ENCODE measurements at regions not wholly inside any gene's neighbourhood (a gene's known extent, or its start where the extent isn't known, plus 50 kb on each side); places are given as distances from the start of the nearest gene placed in this dataset.
"Not testable (repeated sequence)": the region's sequence is repeated elsewhere in the genome, so short reads cannot be mapped to it uniquely, and the experiment has no call there.

- DNase-seq (ENCODE audit: low read depth in 2 of 2) = no peak
Observed at GRCh38 chr4:27358269-27358668, 497.6 kb downstream of the STIM2 start.

- DNase-seq (ENCODE audit: low read depth in 2 of 2) = no peak
Observed at GRCh38 chr4:27360131-27360530, 499.5 kb downstream of the STIM2 start.

GRCh38 chr4:27360790-27361267 lies 500.2 kb downstream of the STIM2 start:
- DNase-seq (ENCODE audit: low read depth in 2 of 2) = no peak

DNA sequence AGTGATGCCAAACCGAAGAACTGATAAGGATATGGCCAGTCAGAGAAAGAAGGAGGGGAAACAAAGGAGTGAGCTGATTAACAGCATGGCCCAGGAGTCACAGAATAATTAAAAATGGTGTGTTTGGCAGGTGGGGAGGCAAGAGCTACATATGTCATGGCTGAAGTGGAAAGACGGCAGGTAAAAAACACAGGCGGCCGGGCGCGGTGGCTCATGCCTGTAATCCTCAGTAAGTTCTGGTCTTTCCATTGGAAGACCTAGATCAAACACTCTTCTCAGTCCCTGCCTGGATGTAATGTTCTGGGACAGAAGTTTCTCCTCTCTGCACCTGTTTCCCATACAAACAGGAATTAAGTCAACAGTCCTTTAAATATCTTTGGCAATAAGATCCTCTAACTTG lies 503.9 kb downstream of the STIM2 start:
- DNase-seq (ENCODE audit: low read depth in 2 of 2) = no peak

DNA sequence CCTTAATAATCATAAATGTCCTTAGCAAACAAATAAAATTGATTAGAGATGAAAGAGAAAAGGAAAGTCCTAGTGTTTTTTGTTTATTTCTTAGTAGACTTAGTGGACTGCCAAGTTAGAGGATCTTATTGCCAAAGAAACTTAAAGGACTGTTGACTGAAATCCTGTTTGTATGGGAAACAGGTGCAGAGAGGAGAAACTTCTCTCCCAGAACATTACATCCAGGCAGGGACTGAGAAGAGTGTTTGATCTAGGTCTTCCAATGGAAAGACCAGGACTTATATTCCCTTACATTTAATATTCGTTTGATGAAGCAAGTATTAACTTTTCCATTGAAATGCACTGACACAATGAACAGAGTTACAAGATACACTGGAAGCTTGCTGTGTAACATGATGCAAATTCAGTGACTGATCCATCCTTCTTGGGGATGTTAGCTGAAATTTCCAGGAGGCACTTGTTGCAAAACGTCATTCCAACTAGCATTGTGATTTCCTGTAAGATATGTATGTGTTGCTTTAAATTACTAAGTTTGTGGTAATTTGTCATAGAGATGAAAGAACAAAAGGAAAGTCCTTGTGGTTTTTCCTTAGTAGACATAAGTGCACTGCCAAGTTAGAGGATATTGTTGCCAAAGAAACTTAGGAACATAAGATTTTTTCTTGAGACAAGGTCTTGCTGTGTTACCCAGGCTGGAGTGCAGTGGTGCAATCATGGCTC lies 505.6 kb downstream of the STIM2 start:
- no peak for DNase-seq (ENCODE audit: low read depth in 2 of 2)

GRCh38 chr4:27368781-27369180 lies 508.1 kb downstream of the STIM2 start:
- DNase-seq (ENCODE audit: low read depth in 2 of 2) = no peak

- no peak for DNase-seq (ENCODE audit: low read depth in 2 of 2)
Observed at GRCh38 chr4:27381815-27382214, 521.2 kb downstream of the STIM2 start.

GRCh38 chr4:27387711-27388110 lies 527.1 kb downstream of the STIM2 start:
- DNase-seq (ENCODE audit: low read depth in 2 of 2) = no peak

GRCh38 chr4:27397886-27398285 lies 537.2 kb downstream of the STIM2 start:
- DNase-seq (ENCODE audit: low read depth in 2 of 2) = no peak

DNA sequence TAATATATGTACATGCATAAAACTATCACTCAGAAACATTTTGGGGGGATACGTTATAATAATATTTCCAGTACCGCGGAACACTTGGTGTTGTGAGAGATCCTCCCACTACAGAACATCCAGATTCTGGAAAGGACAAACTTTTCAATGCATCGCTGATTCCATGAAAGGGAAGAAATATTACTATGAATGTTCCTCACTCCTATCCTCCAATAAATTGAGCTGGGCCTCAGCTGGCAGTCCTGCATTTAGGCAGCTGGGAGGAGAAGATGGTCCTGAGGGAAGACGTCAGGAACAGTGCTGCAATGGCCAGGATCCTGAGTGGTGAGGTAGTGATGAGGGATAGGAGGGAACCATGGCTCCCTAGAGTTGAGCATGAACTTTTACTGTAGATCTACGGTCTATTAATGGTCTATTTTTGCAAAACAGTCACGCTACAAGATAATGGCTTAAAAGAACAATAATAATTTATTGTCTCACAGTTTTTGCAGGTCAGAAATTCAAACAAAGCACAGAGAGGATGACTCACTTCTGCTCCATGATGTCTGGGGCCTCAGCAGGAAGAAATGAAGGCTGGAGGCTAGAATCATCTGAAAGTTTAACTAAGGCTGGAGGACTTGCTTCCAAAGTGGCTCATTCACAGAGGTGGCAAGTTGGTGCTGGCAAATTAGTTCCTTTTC lies 538.1 kb downstream of the STIM2 start:
- no peak for DNase-seq (ENCODE audit: low read depth in 2 of 2)

- no peak for DNase-seq (ENCODE audit: low read depth in 2 of 2)
Observed at GRCh38 chr4:27407616-27408015, 547.0 kb downstream of the STIM2 start.

DNA sequence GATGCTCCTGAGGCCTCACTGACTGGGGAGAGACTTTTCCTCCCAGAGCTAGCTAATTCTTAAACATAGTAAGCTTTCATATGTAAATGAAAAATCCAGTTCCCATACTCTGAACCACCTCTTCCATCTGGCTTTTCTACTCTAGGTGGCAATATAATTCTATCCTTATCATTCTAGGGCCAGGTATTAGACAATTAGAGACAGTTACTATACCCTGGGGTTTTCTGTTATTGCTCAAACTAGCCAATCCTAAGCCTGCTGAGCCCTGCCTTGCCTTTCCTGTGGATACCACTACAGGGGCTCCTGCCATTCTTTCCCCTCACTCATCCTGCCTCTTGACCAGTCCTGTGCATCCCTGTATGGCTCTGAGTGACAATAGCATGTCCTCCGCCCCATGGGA lies 552.0 kb downstream of the STIM2 start:
- DNase-seq (ENCODE audit: low read depth in 2 of 2) = no peak

DNA sequence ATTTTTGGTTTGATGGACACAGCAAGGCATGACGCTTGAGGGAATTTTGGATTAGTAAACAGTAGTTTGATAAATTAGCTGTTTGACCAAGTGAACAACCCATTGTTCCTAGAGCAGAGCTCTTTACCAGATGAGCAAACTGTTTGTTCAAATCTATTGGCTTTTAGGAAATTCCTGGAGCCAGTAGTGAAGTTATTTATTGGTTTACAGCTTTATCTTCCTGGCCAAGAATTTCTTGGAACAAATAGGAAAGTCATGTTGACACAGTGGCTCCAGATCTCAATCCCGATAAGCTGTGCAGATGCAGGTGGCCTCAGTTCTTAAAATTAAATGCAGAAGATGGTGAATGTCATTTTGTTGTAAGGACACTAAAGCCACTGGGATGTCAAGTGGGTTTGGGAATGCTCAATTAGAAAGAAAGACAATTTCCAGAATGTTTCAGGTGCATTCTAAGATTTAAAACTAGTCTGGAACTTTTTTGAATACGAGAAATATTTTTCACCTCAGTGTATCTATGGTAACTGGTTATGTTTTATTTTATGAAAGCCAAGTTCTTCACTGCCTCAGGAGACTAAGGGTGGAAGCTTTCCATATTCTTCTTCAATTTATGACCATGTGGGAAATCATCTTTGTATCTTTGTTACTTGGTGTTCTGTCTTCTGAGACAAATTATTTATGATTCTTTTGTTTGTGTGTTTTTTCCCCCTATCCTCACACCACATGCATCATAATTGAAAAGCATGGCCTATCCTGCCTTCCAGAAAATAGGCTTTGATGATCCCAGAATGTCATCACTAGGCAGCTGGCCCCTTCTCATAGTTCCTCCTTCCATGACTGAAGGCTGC lies 554.5 kb downstream of the STIM2 start:
- no peak for DNase-seq (ENCODE audit: low read depth in 2 of 2)

GRCh38 chr4:27428661-27429060 lies 568.0 kb downstream of the STIM2 start:
- DNase-seq (ENCODE audit: low read depth in 2 of 2) = no peak

DNA sequence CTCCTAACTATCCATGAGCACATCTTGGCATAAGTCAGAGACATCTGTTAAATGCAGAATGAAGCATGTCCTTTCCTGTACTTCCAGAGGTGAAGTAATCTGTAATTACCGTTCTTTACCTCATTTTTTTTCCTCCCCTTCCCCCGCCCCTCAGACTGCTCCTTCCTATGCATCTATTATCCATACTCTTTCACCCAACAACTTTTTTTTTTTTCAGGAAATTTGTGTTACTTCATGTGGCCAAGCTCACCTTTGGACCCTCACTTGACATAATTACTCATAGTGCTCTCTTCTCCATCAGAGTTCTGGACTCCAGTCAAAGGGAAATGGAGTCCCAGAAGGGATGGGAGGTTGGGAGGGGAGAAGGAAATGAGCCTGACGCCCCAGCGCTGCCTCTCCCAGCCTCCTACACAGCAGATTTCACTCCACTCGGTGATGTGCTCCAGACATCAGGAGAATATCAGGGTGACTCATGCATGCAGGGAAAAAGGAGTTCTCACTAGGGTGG lies 568.8 kb downstream of the STIM2 start:
- DNase-seq (ENCODE audit: low read depth in 2 of 2) = no peak

- DNase-seq (ENCODE audit: low read depth in 2 of 2) = no peak
Observed at GRCh38 chr4:27442146-27442545, 581.5 kb downstream of the STIM2 start.

- not testable (repeated sequence) for DNase-seq (ENCODE audit: low read depth in 2 of 2)
Observed at GRCh38 chr4:27442661-27443060, 582.0 kb downstream of the STIM2 start.

GRCh38 chr4:27463816-27464215 lies 603.2 kb downstream of the STIM2 start:
- no peak for DNase-seq (ENCODE audit: low read depth in 2 of 2)

DNA sequence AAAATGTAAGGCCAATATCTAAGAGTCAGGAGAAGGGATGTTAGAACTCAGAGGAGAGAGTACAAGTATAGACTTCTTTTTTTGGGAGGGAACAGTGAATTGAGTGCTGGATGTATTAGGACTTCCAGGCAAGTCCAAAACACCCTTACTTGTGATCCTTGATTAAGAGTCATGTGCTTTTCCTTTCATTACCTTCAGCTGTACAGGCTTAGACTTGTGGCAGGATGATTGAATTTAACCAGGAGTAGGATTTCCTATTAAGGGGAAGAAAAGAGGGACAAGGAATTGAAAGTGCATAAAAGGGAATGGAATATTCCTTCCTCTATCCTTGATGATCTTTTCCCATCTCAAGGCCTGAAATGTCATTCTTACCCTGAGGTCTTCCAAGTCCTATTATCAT lies 606.7 kb downstream of the STIM2 start:
- DNase-seq (ENCODE audit: low read depth in 2 of 2) = no peak

GRCh38 chr4:27472364-27472763 lies 611.7 kb downstream of the STIM2 start:
- no peak for DNase-seq (ENCODE audit: low read depth in 2 of 2)

GRCh38 chr4:27474691-27475090 lies 614.0 kb downstream of the STIM2 start:
- no peak for DNase-seq (ENCODE audit: low read depth in 2 of 2)

DNA sequence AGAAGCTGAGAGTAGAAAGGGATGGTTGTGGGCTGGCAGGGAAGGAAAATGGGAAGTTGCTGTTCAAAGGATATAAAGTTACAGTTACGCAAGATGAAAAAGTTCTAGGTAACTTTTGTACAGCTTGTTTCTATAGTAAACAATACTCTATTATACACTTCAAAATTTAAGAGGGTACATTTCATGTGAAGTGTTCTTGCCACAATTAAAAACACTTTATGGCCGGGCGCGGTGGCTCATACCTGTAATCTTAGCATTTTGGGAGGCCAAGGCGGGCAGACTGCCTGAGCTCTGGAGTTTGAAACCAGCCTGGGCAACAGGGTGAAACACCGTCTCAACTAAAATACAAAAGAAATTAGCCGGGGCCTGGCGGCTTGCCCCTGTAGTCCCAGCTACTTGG lies 623.6 kb downstream of the STIM2 start:
- no peak for DNase-seq (ENCODE audit: low read depth in 2 of 2)
